Effector memory CD8-positive, alpha-beta T cell (primary cell): ENCODE measurements at regions not wholly inside any gene's neighbourhood (a gene's known extent, or its start where the extent isn't known, plus 50 kb on each side); places are given as distances from the start of the nearest gene placed in this dataset.
"Not testable (repeated sequence)": the region's sequence is repeated elsewhere in the genome, so short reads cannot be mapped to it uniquely, and the experiment has no call there.

Experiments used
- ATAC-seq: fragments of 150-1000 bp; cut with Tn5 transposase; replicated peaks from 2 replicates; pipeline ENCODE4 v1.10.0; 2021; ENCODE audit warnings: mild to moderate bottlenecking, moderate library complexity
- DNase-seq, 3 experiments: peaks; one replicate each; pipeline ENCODE4 v3.0.0; 2021
- H3K27ac Mint-ChIP-seq, 2 donors: one replicate each; pipeline ENCODE4 v1.8.0; 2022; ENCODE audit warnings: mild to moderate bottlenecking in 2 of 2, mixed read lengths in 2 of 2, moderate library complexity in 2 of 2
- H3K27me3 Mint-ChIP-seq, 2 donors: one replicate each; pipeline ENCODE4 v1.8.0; 2022; ENCODE audit warnings: mixed read lengths in 2 of 2
- H3K36me3 Mint-ChIP-seq: one replicate; pipeline ENCODE4 v1.8.0; 2022; ENCODE audit warnings: mild to moderate bottlenecking, moderate library complexity, mixed read lengths; ENCODE audit not compliant: insufficient read depth
- H3K4me1 Mint-ChIP-seq, 2 donors: one replicate each; pipeline ENCODE4 v1.8.0; 2022; ENCODE audit warnings: low read depth in 2 of 2, mixed read lengths in 2 of 2
- H3K4me3 Mint-ChIP-seq, 2 donors: one replicate each; pipeline ENCODE4 v1.8.0; 2022; ENCODE audit warnings: mild to moderate bottlenecking in 2 of 2, mixed read lengths in 2 of 2, moderate library complexity in 2 of 2
- H3K9me3 Mint-ChIP-seq, 2 donors: one replicate each; pipeline ENCODE4 v1.8.0; 2022; ENCODE audit warnings: mixed read lengths in 2 of 2

DNA sequence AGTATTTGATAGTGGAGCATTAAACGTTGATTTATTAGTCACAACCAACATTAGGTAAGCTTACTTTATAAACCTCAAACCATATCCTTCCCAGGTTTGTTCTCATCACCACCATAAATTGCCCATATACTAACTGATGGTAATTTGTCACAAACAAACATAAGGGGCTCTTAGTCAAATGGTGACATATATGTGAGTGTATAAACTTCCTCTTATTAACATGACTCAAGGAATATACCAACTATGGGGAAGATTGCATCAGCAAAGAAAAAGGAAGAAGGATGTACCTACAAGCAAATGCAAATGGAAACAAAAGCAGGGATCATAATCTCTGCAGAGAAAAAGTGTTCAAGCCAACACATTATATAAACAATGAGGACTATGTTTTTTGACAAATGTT lies 418.2 kb upstream of the AKR1E2 start:
- DNase-seq = no peak
- Mint-ChIP-seq H3K27ac (no peak overlapping the region), H3K4me3 (no peak overlapping the region), H3K27me3 (peaks cover 0 to 11% of the 10 kb centered on the region in 2 donors), H3K4me1 (peaks cover 0 to 2% of the 10 kb centered on the region in 2 donors), H3K9me3 (no peaks in the 10 kb centered on the region), H3K36me3 (no peaks in the 10 kb centered on the region)
- no peak for ATAC-seq

DNA sequence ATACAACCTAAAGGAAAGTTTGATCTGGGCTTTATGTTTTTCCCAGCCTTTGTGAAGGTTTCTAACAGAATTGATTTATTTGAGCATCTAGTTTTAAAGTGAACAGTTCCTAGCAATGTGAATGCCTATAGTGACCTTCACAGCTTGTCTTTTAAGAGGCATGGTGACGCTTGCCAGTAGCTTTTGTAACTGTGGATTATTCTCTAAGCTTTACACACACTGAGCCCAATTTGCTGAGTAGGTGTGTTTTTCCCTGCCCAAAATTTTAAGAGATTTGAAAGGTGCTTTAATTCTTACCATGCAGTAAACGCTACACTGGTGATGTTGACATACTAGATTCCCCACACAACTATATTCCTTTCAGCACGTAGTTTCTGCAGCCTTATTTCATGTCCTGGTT lies 420.2 kb upstream of the AKR1E2 start:
- Mint-ChIP-seq H3K27ac (no peak overlapping the region), H3K9me3 (no peaks in the 10 kb centered on the region), H3K36me3 (no peaks in the 10 kb centered on the region), H3K4me1 (peaks cover 0 to 2% of the 10 kb centered on the region in 2 donors), H3K27me3 (peaks cover 0 to 7% of the 10 kb centered on the region in 2 donors), H3K4me3 (no peak overlapping the region)
- DNase-seq (no peak), ATAC-seq (no peak)

DNA sequence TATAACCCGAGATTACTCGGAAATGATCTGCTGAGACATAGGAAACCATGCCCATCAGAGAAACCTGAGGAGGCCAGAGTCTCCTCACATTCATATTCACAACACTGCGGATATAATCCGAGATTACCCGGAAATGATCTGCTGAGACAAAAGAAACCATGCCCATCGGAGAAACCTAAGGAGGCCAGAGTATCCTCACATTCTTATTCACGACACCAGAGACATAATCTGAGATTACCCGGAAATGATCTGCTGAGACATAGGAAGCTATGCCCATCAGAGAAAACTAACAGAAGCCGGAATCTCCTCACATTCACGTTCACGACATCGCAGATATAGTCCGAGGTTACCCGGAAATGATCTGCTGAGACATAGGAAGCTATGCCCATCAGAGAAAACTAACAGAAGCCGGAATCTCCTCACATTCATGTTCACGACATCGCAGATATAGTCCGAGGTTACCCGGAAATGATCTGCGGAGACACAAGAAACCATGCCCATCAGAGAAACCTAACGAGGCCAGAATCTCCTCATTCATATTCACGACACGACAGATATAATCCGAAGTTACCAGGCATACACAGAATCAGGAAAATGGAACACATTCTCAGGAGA lies 422.3 kb upstream of the AKR1E2 start:
- Mint-ChIP-seq H3K4me1 (peaks cover 0 to 2% of the 10 kb centered on the region in 2 donors), H3K36me3 (no peaks in the 10 kb centered on the region), H3K27me3 (peaks cover 0 to 7% of the 10 kb centered on the region in 2 donors), H3K27ac (no peak overlapping the region), H3K4me3 (no peak overlapping the region), H3K9me3 (no peaks in the 10 kb centered on the region)
- no peak for ATAC-seq
- no peak for DNase-seq

DNA sequence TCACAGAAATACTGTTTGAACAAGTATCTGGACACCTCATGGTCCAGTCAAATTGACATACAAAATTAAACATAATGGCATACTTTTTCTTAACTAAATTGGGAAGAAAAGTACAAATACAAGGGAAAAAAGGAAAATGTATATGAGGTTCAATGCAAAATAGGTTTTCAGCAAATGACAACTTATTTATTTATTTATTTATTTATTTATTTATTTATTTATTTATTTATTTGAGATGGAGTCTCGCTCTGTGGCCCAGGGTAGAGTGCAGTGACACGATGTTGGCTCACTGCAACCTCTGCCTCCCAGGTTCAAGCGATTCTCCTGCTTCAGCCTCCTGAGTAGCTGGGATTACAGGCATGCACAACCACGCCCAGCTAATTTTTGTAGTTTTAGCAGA lies 424.9 kb upstream of the AKR1E2 start:
- not testable (repeated sequence) for ATAC-seq, H3K4me3 Mint-ChIP-seq, H3K36me3 Mint-ChIP-seq, H3K4me1 Mint-ChIP-seq, H3K27ac Mint-ChIP-seq, H3K9me3 Mint-ChIP-seq, DNase-seq
- H3K27me3 Mint-ChIP-seq = peaks cover 0 to 21% of the 10 kb centered on the region in 2 donors

DNA sequence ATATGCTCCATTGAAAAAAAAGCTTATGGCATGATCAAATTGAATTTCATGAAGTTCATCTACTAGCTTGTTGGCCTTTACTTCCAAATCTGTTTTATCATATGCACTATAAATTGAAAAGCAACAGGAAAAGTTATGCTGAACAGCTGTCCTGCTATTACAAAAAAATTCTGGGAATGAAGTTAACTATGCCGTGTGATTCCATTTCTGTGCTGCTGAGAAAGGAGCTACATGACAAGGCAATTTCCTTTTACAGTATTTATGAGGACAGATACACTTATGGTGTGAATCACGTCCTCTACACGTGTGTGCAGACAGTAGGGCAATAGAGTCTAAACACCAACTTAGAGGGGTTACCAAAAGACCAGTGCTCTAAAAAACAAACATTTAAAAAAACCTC lies 426.5 kb upstream of the AKR1E2 start:
- Mint-ChIP-seq H3K4me3 (no peak overlapping the region), H3K36me3 (no peaks in the 10 kb centered on the region), H3K27ac (no peak overlapping the region), H3K27me3 (peaks cover 0 to 21% of the 10 kb centered on the region in 2 donors), H3K9me3 (no peaks in the 10 kb centered on the region), H3K4me1 (no peaks in the 10 kb centered on the region)
- ATAC-seq (no peak), DNase-seq (no peak)

DNA sequence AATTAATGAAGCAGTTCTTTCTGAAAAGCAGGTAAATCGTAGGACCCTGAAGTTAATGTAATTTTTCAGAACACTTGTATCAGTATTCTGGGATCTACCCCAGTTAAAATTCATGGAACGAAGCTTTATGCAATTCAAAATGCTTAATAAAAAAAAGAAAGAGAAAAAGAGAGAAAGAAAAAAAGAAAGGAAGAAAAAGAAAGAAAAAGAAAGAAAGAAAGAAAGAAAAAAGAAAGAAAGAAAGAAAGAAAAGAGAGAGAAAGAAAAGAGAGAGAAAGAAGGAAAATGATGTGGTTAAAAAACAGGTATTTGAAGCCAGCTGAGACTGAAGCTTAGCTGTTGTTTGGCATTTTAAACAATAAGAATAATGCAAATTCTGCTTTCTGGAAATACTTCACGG lies 427.4 kb upstream of the AKR1E2 start:
- Mint-ChIP-seq H3K27ac (no peak overlapping the region), H3K36me3 (no peaks in the 10 kb centered on the region), H3K4me1 (no peaks in the 10 kb centered on the region), H3K27me3 (peaks cover 0 to 18% of the 10 kb centered on the region in 2 donors), H3K9me3 (no peaks in the 10 kb centered on the region), H3K4me3 (no peak overlapping the region)
- DNase-seq (no peak), ATAC-seq (no peak)

DNA sequence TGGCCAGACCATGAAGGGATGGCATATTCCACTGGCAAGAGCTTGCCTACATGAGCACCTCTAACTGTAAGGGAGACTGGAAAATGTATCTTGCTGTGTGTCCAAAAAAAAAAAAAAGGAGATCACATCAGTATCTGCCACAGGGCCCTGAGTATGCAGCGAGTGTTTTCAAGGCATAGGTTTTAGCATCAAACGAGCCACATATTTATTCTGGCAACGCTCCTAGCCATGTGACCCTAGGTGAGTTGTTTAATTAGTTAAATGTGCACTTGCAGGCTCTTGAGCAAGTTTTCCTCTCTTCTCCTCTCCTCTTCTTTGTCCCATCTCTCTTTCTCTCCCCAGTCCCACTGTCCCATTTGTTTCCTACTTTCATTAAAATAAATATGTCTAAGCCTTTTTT lies 428.7 kb upstream of the AKR1E2 start:
- no peaks in the 10 kb centered on the region for H3K36me3 Mint-ChIP-seq
- H3K4me3 Mint-ChIP-seq = no peak overlapping the region
- peaks cover 7 to 22% of the 10 kb centered on the region in 2 donors for H3K27me3 Mint-ChIP-seq
- DNase-seq (no peak), ATAC-seq (no peak)
- no peaks in the 10 kb centered on the region for H3K4me1 Mint-ChIP-seq
- H3K9me3 Mint-ChIP-seq = no peaks in the 10 kb centered on the region
- no peak overlapping the region for H3K27ac Mint-ChIP-seq

DNA sequence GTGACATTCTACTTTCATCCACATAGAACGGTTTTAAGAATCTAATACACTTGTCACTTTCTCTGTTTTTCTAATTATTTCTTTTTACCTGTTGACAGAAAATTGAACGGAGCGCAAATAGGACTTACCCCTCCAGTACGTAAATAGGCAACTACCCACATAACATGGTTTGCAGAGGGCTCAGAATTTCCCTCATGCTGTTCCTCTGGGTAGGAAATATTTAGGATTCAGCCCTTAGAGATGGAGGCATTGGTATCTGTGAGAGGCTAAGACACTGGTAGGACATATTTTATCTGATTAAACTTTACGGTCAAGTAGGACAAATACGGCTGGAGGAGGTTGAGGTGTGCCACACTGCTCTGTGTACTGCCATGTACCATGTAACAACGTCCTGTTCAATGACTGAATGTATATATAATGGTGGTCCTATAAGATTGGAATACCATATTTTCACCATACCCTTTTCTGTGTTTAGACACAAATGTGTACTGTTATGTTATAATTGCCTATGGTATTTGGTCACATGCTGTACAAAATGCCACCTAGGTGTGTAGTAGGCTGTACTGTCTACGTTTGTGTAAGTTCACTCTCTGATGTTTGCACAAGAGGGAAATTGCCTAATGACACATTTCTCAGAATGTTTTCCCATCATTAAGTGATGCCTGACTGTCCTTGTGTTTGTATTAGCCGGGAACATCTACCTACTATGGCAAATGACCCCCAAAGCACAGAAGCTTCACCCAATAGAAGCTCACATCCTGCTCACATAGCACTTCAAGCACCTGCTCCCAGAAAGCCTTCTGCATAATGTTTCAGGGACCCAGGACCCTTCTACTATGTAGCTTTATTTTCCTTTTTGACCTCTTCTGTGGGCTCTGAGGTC lies 429.4 kb upstream of the AKR1E2 start:
- Mint-ChIP-seq H3K4me3 (no peak overlapping the region), H3K4me1 (no peaks in the 10 kb centered on the region), H3K27me3 (peaks cover 12 to 22% of the 10 kb centered on the region in 2 donors), H3K9me3 (no peaks in the 10 kb centered on the region), H3K27ac (no peak overlapping the region), H3K36me3 (no peaks in the 10 kb centered on the region)
- no peak for DNase-seq
- ATAC-seq = no peak

DNA sequence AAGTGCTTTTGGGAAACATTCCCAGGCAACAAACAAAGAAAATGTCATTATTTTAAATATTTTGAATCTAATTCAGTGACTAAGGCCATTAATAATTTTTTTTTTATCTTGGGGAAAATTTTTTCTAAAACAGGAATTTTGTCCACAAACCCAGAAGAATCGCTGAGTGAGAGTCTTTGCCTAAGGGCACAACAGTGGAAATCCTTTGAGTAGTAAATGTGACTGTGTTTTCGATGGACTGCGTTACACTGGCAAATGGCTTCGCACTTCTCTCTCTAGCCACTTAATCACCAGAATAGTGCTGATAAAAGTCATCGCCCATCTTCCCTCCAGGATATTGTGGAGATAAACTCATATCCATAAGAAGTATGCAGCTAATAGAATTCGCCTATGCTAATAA lies 430.3 kb upstream of the AKR1E2 start:
- ATAC-seq (no peak), DNase-seq (no peak)
- Mint-ChIP-seq H3K27ac (no peak overlapping the region), H3K9me3 (no peaks in the 10 kb centered on the region), H3K36me3 (no peaks in the 10 kb centered on the region), H3K4me3 (no peak overlapping the region), H3K27me3 (peaks cover 19 to 22% of the 10 kb centered on the region in 2 donors), H3K4me1 (no peaks in the 10 kb centered on the region)

DNA sequence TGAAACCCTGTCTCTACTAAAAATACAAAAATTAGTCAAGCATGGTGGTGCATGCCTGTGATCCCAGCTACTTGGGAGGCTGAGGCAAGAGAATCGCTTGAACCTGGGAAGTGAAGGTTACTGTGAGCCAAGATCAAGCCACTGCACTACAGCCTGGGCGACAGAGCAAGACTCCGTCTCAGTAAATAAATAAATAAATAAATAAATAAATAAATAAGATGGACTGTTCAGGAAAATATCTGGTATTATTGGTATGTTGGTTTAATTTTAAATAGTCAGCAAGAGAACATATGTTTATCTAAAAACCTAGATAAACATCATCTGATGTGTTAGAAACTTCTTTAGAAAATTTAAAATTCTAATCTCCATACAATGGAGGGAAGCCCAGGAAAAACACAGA lies 431.6 kb upstream of the AKR1E2 start:
- not testable (repeated sequence) for DNase-seq, H3K27ac Mint-ChIP-seq, H3K36me3 Mint-ChIP-seq, H3K9me3 Mint-ChIP-seq, ATAC-seq, H3K4me3 Mint-ChIP-seq, H3K4me1 Mint-ChIP-seq
- H3K27me3 Mint-ChIP-seq = peaks cover 28 to 30% of the 10 kb centered on the region in 2 donors

DNA sequence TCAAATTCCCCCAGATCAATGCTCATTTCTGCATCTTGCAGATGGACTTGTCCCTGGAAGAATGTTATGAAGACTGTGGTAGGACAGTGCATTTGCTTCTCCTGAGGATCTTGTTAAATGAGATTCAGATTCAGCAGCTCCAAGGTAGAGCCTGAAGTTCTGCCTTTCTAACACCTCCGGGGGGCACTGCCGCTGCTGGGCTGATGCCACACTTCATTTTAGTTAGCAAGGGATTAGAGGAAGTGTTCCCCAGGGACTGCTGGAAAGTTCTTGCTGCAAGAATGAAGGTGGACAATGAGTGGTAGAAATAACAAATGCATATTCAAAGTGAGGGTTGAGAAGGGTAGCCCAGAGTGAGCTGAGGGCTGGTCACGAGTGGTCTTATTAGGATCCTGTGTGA lies 434.3 kb upstream of the AKR1E2 start:
- peaks cover 29 to 41% of the 10 kb centered on the region in 2 donors for H3K27me3 Mint-ChIP-seq
- H3K36me3 Mint-ChIP-seq = no peaks in the 10 kb centered on the region
- no peaks in the 10 kb centered on the region for H3K4me1 Mint-ChIP-seq
- ATAC-seq (no peak), DNase-seq (no peak)
- no peak overlapping the region for H3K27ac Mint-ChIP-seq
- H3K9me3 Mint-ChIP-seq = no peaks in the 10 kb centered on the region
- no peak overlapping the region for H3K4me3 Mint-ChIP-seq

DNA sequence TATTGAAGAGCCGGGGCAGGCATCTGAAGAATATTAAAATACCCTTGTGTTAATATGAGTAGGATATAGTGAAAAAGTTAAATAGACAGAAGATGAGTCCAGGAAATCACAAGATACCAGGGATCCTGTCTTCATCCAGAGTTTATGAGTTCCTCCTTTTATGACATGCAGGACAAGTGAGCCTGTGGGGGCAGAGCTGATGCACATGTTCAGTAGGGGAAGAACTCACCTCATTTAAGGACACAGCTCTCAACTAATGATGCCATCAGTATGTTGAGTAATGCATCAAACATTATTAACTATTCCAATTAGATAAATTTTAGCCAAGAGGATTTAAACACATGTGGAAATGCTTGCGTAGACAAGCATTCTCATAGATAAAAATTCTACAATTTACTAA lies 435.8 kb upstream of the AKR1E2 start:
- Mint-ChIP-seq H3K36me3 (no peaks in the 10 kb centered on the region), H3K4me3 (no peak overlapping the region), H3K27ac (no peak overlapping the region), H3K4me1 (no peaks in the 10 kb centered on the region), H3K27me3 (peaks cover 34 to 54% of the 10 kb centered on the region in 2 donors), H3K9me3 (no peaks in the 10 kb centered on the region)
- no peak for ATAC-seq
- no peak for DNase-seq

DNA sequence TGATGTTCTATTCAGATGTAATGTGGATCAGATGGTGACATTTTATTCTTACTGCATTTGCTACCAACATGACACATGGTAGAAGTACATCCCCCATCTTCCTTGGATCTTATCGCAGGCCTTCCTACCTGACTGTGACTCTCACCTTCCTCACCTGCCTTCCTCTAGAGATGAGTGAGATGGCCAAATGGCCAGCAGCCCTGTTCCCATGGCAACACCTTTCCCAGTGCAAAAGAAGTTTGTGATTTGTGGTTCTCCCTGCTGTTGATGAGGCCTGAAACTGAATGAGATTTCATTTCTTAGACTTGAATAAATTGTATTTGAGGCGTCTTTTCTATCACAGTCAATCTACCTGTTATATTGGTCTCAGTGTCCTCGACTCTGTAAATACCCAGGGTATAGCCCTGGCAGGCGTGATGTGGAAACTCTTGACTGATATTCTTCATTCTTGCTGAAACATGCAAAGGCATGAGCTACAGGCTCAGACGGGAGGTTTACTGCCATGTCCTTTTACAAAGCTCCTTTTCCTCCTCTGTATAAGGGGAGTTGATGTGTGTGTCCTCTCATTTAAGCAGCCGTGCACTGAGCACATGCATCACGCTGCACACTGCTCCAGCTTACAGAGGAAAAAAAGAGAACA lies 440.7 kb upstream of the AKR1E2 start:
- no peak overlapping the region for H3K4me3 Mint-ChIP-seq
- no peaks in the 10 kb centered on the region for H3K9me3 Mint-ChIP-seq
- ATAC-seq (no peak), DNase-seq (no peak)
- H3K4me1 Mint-ChIP-seq = no peaks in the 10 kb centered on the region
- H3K36me3 Mint-ChIP-seq = no peaks in the 10 kb centered on the region
- H3K27me3 Mint-ChIP-seq = peaks cover 53 to 61% of the 10 kb centered on the region in 2 donors
- H3K27ac Mint-ChIP-seq = no peak overlapping the region

DNA sequence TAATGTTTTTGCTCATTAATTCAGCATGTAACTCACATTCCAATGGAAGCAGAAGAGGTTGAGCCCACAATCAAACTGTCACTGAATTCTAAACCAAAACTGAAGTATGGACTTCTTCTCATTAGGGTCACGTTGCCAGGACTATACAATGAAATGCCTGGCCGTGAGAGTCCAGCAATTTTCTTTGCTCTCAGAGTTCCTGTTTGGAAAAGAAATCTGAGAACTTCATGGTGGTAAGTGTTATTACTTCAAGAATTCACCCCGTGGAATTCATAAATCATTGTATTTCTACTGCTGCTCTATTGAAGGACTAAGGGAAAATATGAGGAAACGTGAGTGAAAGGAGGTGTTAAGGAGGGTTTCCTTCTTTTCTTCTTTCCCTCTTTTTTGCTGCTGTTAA lies 441.8 kb upstream of the AKR1E2 start:
- peaks cover 43 to 50% of the 10 kb centered on the region in 2 donors for H3K27me3 Mint-ChIP-seq
- no peaks in the 10 kb centered on the region for H3K36me3 Mint-ChIP-seq
- H3K4me3 Mint-ChIP-seq = no peak overlapping the region
- DNase-seq (no peak), ATAC-seq (no peak)
- no peaks in the 10 kb centered on the region for H3K4me1 Mint-ChIP-seq
- H3K9me3 Mint-ChIP-seq = no peaks in the 10 kb centered on the region
- H3K27ac Mint-ChIP-seq = no peak overlapping the region
